Uterus (tissue), 3 donors: ENCODE measurements at regions not wholly inside any gene's neighbourhood (a gene's known extent, or its start where the extent isn't known, plus 50 kb on each side); places are given as distances from the start of the nearest gene placed in this dataset.
A peak's percentile ranks its signal among the peaks of the same experiment; 100 is the strongest.

Experiments
- DNase-seq, 2 donors: peaks; one replicate each; pipeline ENCODE4 v3.0.0-alpha.2; 2019 to 2020
- H3K27ac ChIP-seq, 2 donors: fragments of 200-600 bp; sonication (generic); 1 replicate in 1 of 2; 2 replicates in 1 of 2; pipeline ENCODE4 v1.5.1; 2016 to 2018
- H3K27me3 ChIP-seq, 2 donors: fragments of 200-600 bp; sonication (generic); one replicate each; pipeline ENCODE4 v1.5.1; 2018 to 2019; ENCODE audit warnings: control low read depth in 1 of 2
- H3K36me3 ChIP-seq, 2 donors: fragments of 200-600 bp; sonication (generic); one replicate each; pipeline ENCODE4 v1.5.1; 2019; ENCODE audit warnings: control low read depth in 1 of 2
- H3K4me1 ChIP-seq, 2 donors: fragments of 200-600 bp; sonication (generic); one replicate each; pipeline ENCODE4 v1.5.1; 2018 to 2019; ENCODE audit warnings: control low read depth in 1 of 2
- H3K4me3 ChIP-seq, 2 donors: fragments of 200-600 bp; sonication (generic); 1 replicate in 1 of 2; 2 replicates in 1 of 2; pipeline ENCODE4 v1.5.1; 2018 to 2019; ENCODE audit warnings: mild to moderate bottlenecking in 1 of 2
- H3K9me3 ChIP-seq, 2 donors: fragments of 200-600 bp; sonication (generic); one replicate each; pipeline ENCODE4 v1.5.1; 2019; ENCODE audit warnings: control low read depth in 1 of 2
- POLR2A ChIP-seq, 2 donors: fragments of 450-650 bp; IDR thresholded peaks; one replicate each; pipeline ENCODE4 v1.6.1; 2016; ENCODE audit warnings: antibody characterized with exemption in 2 of 2, mild to moderate bottlenecking in 1 of 2, moderate library complexity in 1 of 2
- intact Hi-C: fragments of 100-400 bp; cut with DNase I; formaldehyde crosslinking; loops from one replicate; pipeline ENCODE4 v1.15.1; 2023; ENCODE audit warnings: low total_unique reads
- TF ChIP-seq, protein P1 (sequence below), 4 experiments: fragments of 200-600 bp in 2 of 4; fragments of 450-650 bp in 2 of 4; sonication (generic) in 2 of 4; IDR thresholded peaks; one replicate each; pipeline ENCODE4 v1.5.1; 2016 to 2019; ENCODE audit warnings: antibody characterized with exemption in 4 of 4, mild to moderate bottlenecking in 2 of 4, moderate library complexity in 1 of 4
- donor health status: DM: yes; HTN: yes; CAD: no.

DNA sequence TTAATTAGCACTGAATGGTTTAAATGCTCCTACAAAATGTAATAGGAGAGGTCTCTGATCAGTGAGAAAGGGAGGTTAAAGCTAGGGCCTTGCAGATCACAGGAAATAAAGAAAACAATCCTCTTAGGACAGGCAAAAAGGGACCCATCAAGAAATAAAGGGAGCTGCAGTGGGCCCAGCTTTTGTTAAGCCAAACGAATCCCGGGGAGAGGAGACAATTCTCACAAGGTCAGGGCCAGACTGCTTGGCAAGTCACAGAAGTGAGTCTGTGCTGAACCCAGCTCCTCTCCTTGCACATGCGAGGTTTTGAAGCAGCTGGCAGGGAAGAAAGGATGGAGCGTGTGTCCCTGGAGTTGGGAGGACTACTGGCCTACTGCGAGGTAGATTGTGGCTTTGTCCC, 285.8 kb downstream of the COG6 start:
- no peaks in the 10 kb centered on the region for H3K36me3 ChIP-seq
- H3K27ac ChIP-seq, result no peak overlapping the region
- H3K27me3 ChIP-seq, result no peaks in the 10 kb centered on the region
- TF ChIP-seq POLR2A (IDR thresholded peaks at IDR 0.05), result no peak
- TF ChIP-seq, protein P1, sequence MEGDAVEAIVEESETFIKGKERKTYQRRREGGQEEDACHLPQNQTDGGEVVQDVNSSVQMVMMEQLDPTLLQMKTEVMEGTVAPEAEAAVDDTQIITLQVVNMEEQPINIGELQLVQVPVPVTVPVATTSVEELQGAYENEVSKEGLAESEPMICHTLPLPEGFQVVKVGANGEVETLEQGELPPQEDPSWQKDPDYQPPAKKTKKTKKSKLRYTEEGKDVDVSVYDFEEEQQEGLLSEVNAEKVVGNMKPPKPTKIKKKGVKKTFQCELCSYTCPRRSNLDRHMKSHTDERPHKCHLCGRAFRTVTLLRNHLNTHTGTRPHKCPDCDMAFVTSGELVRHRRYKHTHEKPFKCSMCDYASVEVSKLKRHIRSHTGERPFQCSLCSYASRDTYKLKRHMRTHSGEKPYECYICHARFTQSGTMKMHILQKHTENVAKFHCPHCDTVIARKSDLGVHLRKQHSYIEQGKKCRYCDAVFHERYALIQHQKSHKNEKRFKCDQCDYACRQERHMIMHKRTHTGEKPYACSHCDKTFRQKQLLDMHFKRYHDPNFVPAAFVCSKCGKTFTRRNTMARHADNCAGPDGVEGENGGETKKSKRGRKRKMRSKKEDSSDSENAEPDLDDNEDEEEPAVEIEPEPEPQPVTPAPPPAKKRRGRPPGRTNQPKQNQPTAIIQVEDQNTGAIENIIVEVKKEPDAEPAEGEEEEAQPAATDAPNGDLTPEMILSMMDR (IDR thresholded peaks at IDR 0.05), result no peak
- no peaks in the 10 kb centered on the region for H3K9me3 ChIP-seq
- intact Hi-C loops, result no loop called here
- H3K4me1 ChIP-seq, result no peaks in the 10 kb centered on the region
- H3K4me3 ChIP-seq, result no peak overlapping the region
- no peak for DNase-seq

- H3K4me1 ChIP-seq, result no peaks in the 10 kb centered on the region
Measured at GRCh38 chr13:39941911-39942551, 286.6 kb downstream of the COG6 start.

DNA sequence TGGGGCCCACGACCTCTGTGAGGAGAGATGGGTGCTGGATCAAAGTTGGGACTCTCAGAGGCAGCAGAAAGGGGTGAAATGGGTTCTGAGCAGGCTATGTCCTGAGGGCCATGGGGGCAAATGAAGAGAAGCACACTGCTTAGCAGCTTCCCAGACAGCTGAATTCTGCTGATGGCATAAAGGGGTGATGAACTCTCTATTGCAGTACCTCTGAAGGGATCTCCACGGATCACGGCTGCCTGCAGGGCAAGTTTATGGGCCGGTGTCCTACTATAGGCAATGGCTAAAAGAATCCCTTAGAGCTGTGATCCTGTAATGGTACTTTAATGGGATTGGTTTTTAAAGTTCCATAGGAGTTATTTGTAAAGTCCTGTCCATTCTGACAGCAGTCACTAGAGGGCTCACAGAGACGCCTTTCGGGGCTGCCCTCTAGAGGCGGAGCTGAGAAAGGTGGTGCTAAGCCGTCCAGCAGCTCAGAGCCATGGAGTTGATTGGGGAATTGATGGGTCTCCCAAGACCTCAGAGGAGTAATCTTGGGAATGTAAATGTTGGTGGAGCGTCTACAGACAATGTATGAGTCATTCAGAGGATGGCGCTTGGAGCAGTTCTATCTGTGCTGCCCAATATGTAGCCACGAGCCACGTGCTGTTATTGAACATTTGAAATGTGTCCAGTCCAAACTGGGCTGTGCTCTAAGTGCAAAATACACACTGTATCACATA, 287.3 kb downstream of the COG6 start:
- Histone ChIP-seq H3K36me3 (no peaks in the 10 kb centered on the region), H3K27me3 (no peaks in the 10 kb centered on the region), H3K27ac (no peak overlapping the region), H3K4me1 (no peaks in the 10 kb centered on the region), H3K4me3 (no peak overlapping the region), H3K9me3 (no peaks in the 10 kb centered on the region)
- intact Hi-C loops, result no loop called here
- DNase-seq, result peak; percentile 42 to 56
- TF ChIP-seq POLR2A (IDR thresholded peaks at IDR 0.05), result no peak
- TF ChIP-seq, protein P1 (IDR thresholded peaks at IDR 0.05), result peak; percentile 45 to 74 (median 67)

More at GRCh38 chr13:39941911-39942551, 286.6 kb downstream of the COG6 start:
- no peak overlapping the region for H3K4me3 ChIP-seq
- H3K27ac ChIP-seq, result no peak overlapping the region
- no peaks in the 10 kb centered on the region for H3K9me3 ChIP-seq
- no peaks in the 10 kb centered on the region for H3K36me3 ChIP-seq
- no peak for TF ChIP-seq POLR2A (IDR thresholded peaks at IDR 0.05)
- TF ChIP-seq, protein P1 (IDR thresholded peaks at IDR 0.05), result no peak
- no peak for DNase-seq
- H3K27me3 ChIP-seq, result no peaks in the 10 kb centered on the region
- intact Hi-C loops, result no loop called here

DNA sequence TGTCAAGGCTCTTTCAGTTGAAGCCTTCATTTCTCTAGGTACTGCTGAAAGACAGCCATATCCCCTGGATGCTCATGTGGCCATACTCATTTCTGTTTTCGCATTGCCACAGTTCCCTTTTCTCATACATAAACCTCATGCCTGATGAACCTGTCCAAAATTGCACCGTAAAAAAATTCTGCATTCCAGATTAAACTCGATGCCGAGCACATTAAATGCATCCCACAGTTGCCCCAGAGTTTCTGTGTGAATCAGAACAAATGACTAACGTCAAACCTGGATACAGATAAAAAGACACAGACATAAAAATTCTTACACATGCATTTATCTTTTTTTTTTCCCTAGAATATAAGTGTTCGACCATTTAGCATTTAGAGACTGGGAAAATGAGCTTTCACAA, 288.2 kb downstream of the COG6 start:
- Histone ChIP-seq H3K27me3 (no peaks in the 10 kb centered on the region), H3K27ac (no peak overlapping the region), H3K4me1 (no peaks in the 10 kb centered on the region), H3K4me3 (no peak overlapping the region), H3K36me3 (no peaks in the 10 kb centered on the region), H3K9me3 (no peaks in the 10 kb centered on the region)
- DNase-seq, result no peak
- intact Hi-C loops, result no loop called here
- TF ChIP-seq, protein P1 (IDR thresholded peaks at IDR 0.05), result no peak
- TF ChIP-seq POLR2A (IDR thresholded peaks at IDR 0.05), result no peak

GRCh38 chr13:39945226-39945625, 289.8 kb downstream of the COG6 start:
- Histone ChIP-seq H3K9me3 (no peaks in the 10 kb centered on the region), H3K27me3 (no peaks in the 10 kb centered on the region), H3K4me1 (no peaks in the 10 kb centered on the region), H3K36me3 (no peaks in the 10 kb centered on the region), H3K4me3 (no peak overlapping the region), H3K27ac (no peak overlapping the region)
- no peak for DNase-seq
- TF ChIP-seq, protein P1 (IDR thresholded peaks at IDR 0.05), result no peak
- no peak for TF ChIP-seq POLR2A (IDR thresholded peaks at IDR 0.05)
- intact Hi-C loops, result no loop called here
